Osteocyte (in vitro differentiated cells): ENCODE measurements at regions not wholly inside any gene's neighbourhood (a gene's known extent, or its start where the extent isn't known, plus 50 kb on each side); places are given as distances from the start of the nearest gene placed in this dataset.

Experiments
- DNase-seq: peaks from one replicate; pipeline ENCODE4 v3.0.0; 2021; ENCODE audit warnings: mixed read lengths; ENCODE audit not compliant: unreplicated experiment; ENCODE audit errors: extremely low spot score
- H3K27ac Mint-ChIP-seq: one replicate; pipeline ENCODE4 v1.8.0; 2021; ENCODE audit warnings: mild to moderate bottlenecking, mixed read lengths; ENCODE audit not compliant: unreplicated experiment
- H3K27me3 Mint-ChIP-seq: one replicate; pipeline ENCODE4 v1.8.0; 2021; ENCODE audit warnings: mixed read lengths; ENCODE audit not compliant: unreplicated experiment
- H3K36me3 Mint-ChIP-seq: one replicate; pipeline ENCODE4 v1.8.0; 2021; ENCODE audit warnings: mixed read lengths; ENCODE audit not compliant: unreplicated experiment
- H3K4me1 Mint-ChIP-seq: one replicate; pipeline ENCODE4 v1.8.0; 2021; ENCODE audit warnings: mixed read lengths; ENCODE audit not compliant: unreplicated experiment
- H3K4me3 Mint-ChIP-seq: one replicate; pipeline ENCODE4 v1.8.0; 2021; ENCODE audit warnings: mild to moderate bottlenecking, moderate library complexity, mixed read lengths; ENCODE audit not compliant: unreplicated experiment
- H3K9me3 Mint-ChIP-seq: one replicate; pipeline ENCODE4 v1.8.0; 2021; ENCODE audit warnings: mixed read lengths; ENCODE audit not compliant: unreplicated experiment
- TF ChIP-seq, protein P1 (sequence below): fragments of 200-600 bp; sonication (generic); IDR thresholded peaks from 2 replicates; pipeline ENCODE4 v1.5.0; 2021; ENCODE audit warnings: antibody characterized with exemption, mild to moderate bottlenecking, moderate library complexity

DNA sequence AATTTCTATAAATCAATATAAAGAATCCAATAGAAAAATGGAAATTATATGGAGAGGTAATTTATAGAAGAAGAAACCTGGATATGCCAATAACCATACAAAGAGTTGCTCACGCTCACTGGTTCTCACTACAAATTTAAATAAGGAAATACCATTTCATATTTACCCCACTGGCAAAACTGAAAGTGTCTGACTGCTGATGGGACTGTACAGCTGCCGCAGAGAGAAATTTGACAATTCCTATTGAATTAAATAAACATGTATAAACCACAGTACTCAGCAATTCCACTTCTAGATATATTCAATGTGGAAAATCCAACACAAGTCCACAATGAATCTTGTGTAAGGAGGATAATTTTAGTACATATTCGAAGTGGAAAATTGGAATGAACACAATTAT lies 830.4 kb upstream of the GRAMD2B start:
- TF ChIP-seq, protein P1, sequence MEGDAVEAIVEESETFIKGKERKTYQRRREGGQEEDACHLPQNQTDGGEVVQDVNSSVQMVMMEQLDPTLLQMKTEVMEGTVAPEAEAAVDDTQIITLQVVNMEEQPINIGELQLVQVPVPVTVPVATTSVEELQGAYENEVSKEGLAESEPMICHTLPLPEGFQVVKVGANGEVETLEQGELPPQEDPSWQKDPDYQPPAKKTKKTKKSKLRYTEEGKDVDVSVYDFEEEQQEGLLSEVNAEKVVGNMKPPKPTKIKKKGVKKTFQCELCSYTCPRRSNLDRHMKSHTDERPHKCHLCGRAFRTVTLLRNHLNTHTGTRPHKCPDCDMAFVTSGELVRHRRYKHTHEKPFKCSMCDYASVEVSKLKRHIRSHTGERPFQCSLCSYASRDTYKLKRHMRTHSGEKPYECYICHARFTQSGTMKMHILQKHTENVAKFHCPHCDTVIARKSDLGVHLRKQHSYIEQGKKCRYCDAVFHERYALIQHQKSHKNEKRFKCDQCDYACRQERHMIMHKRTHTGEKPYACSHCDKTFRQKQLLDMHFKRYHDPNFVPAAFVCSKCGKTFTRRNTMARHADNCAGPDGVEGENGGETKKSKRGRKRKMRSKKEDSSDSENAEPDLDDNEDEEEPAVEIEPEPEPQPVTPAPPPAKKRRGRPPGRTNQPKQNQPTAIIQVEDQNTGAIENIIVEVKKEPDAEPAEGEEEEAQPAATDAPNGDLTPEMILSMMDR = no peak
- DNase-seq = no peak
- no peaks in the 10 kb centered on the region for H3K27me3 Mint-ChIP-seq
- H3K36me3 Mint-ChIP-seq = no peaks in the 10 kb centered on the region
- no peak overlapping the region for H3K4me3 Mint-ChIP-seq
- H3K9me3 Mint-ChIP-seq = peaks cover 4% of the 10 kb centered on the region
- H3K27ac Mint-ChIP-seq = peak overlapping the region; percentile 24
- H3K4me1 Mint-ChIP-seq = peaks cover 42% of the 10 kb centered on the region

DNA sequence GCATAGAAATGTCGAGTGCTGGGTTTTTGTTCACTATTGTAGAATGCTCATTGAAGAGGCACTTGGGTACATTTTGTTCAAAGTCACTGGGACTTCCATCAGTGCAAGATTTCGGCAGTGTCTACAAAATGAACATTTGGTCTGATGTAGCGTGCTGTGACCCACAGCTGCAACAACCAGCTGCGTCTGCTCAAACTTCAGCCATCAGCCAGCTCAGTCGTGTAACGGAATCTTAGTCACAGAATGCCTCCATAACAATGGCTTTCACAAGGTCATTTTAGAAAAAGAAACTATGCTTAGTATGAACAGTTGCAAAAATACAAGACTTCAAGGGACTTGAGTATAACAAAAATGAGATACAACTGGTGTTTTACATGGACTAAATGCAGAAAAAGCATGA lies 828.1 kb upstream of the GRAMD2B start:
- TF ChIP-seq, protein P1 = no peak
- H3K9me3 Mint-ChIP-seq = no peaks in the 10 kb centered on the region
- no peak overlapping the region for H3K4me3 Mint-ChIP-seq
- no peaks in the 10 kb centered on the region for H3K36me3 Mint-ChIP-seq
- H3K27me3 Mint-ChIP-seq = no peaks in the 10 kb centered on the region
- DNase-seq = no peak
- H3K4me1 Mint-ChIP-seq = peaks cover 38% of the 10 kb centered on the region
- peak overlapping the region; percentile 46 for H3K27ac Mint-ChIP-seq

DNA sequence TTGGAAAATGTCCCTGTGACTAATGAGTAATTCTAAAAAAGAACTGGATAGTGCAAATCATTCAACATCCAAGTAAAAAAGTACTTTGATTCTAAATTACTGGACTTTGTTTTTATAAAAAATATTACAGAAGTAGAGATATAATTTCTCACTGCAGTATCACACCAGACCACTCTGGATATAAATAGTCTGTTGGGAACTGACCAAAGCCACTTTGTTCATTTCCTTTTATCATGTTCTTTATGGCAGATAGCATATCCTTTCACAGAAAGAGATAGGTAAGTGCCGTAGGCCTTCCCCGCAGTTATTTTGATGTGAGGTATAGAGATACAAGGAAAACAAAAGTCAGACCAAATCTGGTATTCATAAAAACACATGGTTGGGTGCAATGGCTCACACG lies 827.4 kb upstream of the GRAMD2B start:
- H3K9me3 Mint-ChIP-seq = no peaks in the 10 kb centered on the region
- H3K27me3 Mint-ChIP-seq = no peaks in the 10 kb centered on the region
- no peak overlapping the region for H3K4me3 Mint-ChIP-seq
- H3K36me3 Mint-ChIP-seq = no peaks in the 10 kb centered on the region
- DNase-seq = no peak
- TF ChIP-seq, protein P1 = no peak
- H3K4me1 Mint-ChIP-seq = peaks cover 33% of the 10 kb centered on the region
- peak overlapping the region; percentile 46 for H3K27ac Mint-ChIP-seq

DNA sequence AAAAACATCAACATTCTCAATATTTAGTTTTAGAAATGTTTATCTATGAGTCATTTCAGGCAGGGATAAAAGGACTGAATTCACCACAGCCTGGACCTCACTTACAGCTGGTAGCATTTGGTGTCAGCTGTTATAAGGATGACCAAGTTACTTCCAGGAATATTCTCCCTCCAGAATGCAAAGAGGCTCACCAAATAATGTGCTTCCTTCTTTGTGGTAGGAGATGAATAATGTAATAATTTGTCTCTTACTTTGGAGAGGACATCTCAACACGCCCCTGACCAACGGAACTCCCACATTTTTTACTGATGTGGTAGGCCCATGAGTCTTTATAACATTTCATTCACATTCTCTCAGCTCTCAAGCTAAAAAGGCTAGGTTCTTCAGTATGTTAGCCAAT lies 825.9 kb upstream of the GRAMD2B start:
- Mint-ChIP-seq H3K9me3 (no peaks in the 10 kb centered on the region), H3K4me1 (peaks cover 33% of the 10 kb centered on the region), H3K36me3 (no peaks in the 10 kb centered on the region), H3K4me3 (no peak overlapping the region), H3K27me3 (no peaks in the 10 kb centered on the region), H3K27ac (no peak overlapping the region)
- TF ChIP-seq, protein P1 = no peak
- DNase-seq = no peak

DNA sequence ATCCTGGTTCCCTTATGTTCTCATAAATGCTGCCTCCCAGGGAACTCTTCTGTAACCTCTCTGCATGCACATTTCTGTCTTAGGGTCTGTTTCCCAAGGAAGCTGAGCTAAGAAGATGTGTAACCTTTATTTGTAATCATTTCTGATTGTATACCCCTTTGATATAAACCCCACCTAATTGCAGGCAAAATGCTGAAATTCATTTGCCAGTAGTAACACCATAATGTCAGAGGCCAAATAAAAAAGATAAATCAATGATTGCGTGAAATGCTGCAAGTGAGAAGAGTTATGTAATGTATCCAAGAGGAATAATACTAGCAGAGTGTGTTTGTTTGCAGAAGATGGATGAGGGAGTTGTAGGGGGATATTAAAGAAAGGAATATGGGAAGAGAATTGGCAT lies 822.6 kb upstream of the GRAMD2B start:
- no peaks in the 10 kb centered on the region for H3K27me3 Mint-ChIP-seq
- no peaks in the 10 kb centered on the region for H3K36me3 Mint-ChIP-seq
- H3K4me1 Mint-ChIP-seq = peaks cover 16% of the 10 kb centered on the region
- no peak overlapping the region for H3K27ac Mint-ChIP-seq
- TF ChIP-seq, protein P1 = no peak
- no peak for DNase-seq
- no peaks in the 10 kb centered on the region for H3K9me3 Mint-ChIP-seq
- no peak overlapping the region for H3K4me3 Mint-ChIP-seq
